ENCODE measurements at regions not wholly inside any gene's neighbourhood (a gene's known extent, or its start where the extent isn't known, plus 50 kb on each side); places are given as distances from the start of the nearest gene placed in this dataset.

DNA sequence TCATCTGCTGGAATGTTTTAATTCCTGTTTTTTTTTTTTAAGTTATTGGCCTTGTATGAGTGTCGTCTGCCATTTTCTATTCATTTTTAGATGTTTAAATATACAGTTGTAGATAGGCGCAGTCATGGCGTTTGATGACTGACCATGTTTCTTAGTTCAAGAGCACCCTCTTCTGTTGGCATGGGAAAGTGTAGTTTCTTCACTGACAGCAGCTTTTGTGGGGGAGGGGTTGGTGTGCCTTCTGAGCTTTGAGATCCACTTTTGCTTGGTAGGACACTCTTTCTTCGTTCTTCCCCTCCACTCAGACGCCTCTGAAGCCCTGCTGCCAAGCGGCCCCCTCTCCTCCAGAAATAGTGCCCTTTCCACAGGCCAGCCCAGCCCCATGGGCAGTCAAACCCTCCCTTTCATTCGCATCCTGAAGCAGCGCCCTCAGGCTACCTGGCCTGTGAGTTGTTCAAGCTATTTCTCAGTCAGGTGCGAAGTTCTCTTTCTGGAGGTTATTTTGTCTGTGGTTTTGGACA is 492.0 kb downstream of the TNS1 start:
- H2AFZ ChIP-seq (ENCODE audit: control insufficient read depth, low read depth, low read length): no peak overlapping the region
- RAD21 ChIA-PET (ENCODE audit: unreplicated experiment): interaction anchor here (0.8 to 1.6 kb wide), 3 partner anchors 11 to 812 kb away, joined by 3 read pairs; no protein-coding TSS in a partner anchor
- H3K79me2 ChIP-seq (ENCODE audit: control insufficient read depth, insufficient read depth, low read length): no peaks in the 10 kb centered on the region
- H4K20me1 ChIP-seq (ENCODE audit: control insufficient read depth, insufficient read depth): no peaks in the 10 kb centered on the region
- intact Hi-C loops (cut with micrococcal nuclease; ENCODE audit: unreplicated experiment): loop anchor here (1.0 to 5.0 kb wide), 7 partner anchors 289 to 829 kb away; no protein-coding TSS in a partner anchor
- ATAC-seq (peak; percentile 87), FAIRE-seq (peak; percentile 95), DNase-seq (ENCODE audit: low read depth, low spot score) (peak; percentile 27)
- no peaks in the 10 kb centered on the region for H3K4me1 ChIP-seq (ENCODE audit: control insufficient read depth, insufficient read depth, low read length)
- H3K9ac ChIP-seq (ENCODE audit: control insufficient read depth, insufficient read depth, low read length): no peak overlapping the region
- CTCF ChIA-PET: interaction anchor here (0.7 to 4.8 kb wide), 12 partner anchors 10 to 831 kb away, joined by 3 to 26 read pairs (median 4); no protein-coding TSS in a partner anchor
- BruUV-seq (replicated peaks): no TSS peak
- no peak overlapping the region for H3K4me3 ChIP-seq
- no peaks in the 10 kb centered on the region for H3K36me3 ChIP-seq (ENCODE audit: control insufficient read depth in 2 of 2, insufficient read depth in 2 of 2, low read length in 1 of 2)
- no peak overlapping the region for H3K27ac ChIP-seq (ENCODE audit: control insufficient read depth, insufficient read depth)
- in situ Hi-C loops (cut with MboI): loop anchor here (5.0 to 10.0 kb wide), 2 partner anchors 834 to 976 kb away; no protein-coding TSS in a partner anchor
- WGBS (ENCODE audit: insufficient coverage, insufficient replicate concordance, low lambda C conversion rate, missing lambda C conversion rate): 10% methylated on average over 9 of the region's 9 CpGs
- H3K4me2 ChIP-seq (ENCODE audit: control insufficient read depth, insufficient read depth): no peak overlapping the region
- SMC1A ChIA-PET (ENCODE audit: uncharacterized antibody, unreplicated experiment): interaction anchor here (0.6 to 2.0 kb wide), 6 partner anchors 12 to 812 kb away, joined by 3 to 9 read pairs (median 4); no protein-coding TSS in a partner anchor
- no peaks in the 10 kb centered on the region for H3K27me3 ChIP-seq (replicated peaks in 1 of 2; ENCODE audit: control insufficient read depth in 2 of 2, insufficient read depth in 2 of 2, low read length in 1 of 2)
- POLR2A ChIA-PET: no interaction called here
- no peaks in the 10 kb centered on the region for H3K9me3 ChIP-seq (replicated peaks; ENCODE audit: control insufficient read depth, insufficient read depth, low read length)
- TF ChIP-seq SREBF2 (IDR thresholded peaks at IDR 0.05; ENCODE audit: low read length) (no peak), TCF12 (IDR thresholded peaks at IDR 0.05; ENCODE audit: low read depth, low read length) (no peak), CREM (IDR thresholded peaks at IDR 0.05; ENCODE audit: low read depth) (no peak), STAT1 (conservative IDR thresholded peaks at IDR 0.05) (no peak), RELA (IDR thresholded peaks at IDR 0.05; ENCODE audit: borderline replicate concordance, partially characterized antibody) (no peak), HDAC2 (IDR thresholded peaks at IDR 0.05) (no peak), MTA2 (IDR thresholded peaks at IDR 0.05; ENCODE audit: low read depth) (no peak), MAX (IDR thresholded peaks at IDR 0.05; ENCODE audit: low read depth, low read length) (no peak), SIN3A (IDR thresholded peaks at IDR 0.05; ENCODE audit: low read depth, low read length) (no peak), DPF2 (IDR thresholded peaks at IDR 0.05) (no peak), ZNF622 (IDR thresholded peaks at IDR 0.05) (no peak), NR2C2 (IDR thresholded peaks at IDR 0.05; ENCODE audit: borderline replicate concordance, control insufficient read depth, insufficient read length, low read depth) (no peak), SUPT20H (IDR thresholded peaks at IDR 0.05; ENCODE audit: borderline replicate concordance, control insufficient read depth, low read depth, low read length) (no peak), ZBTB40 (IDR thresholded peaks at IDR 0.05; ENCODE audit: borderline replicate concordance) (no peak), NFYA (IDR thresholded peaks at IDR 0.05; ENCODE audit: borderline replicate concordance, low read depth, low read length) (no peak), ETV6 (conservative IDR thresholded peaks at IDR 0.05 in 1 of 2, IDR thresholded peaks at IDR 0.05 in 1 of 2; ENCODE audit: borderline replicate concordance in 1 of 2, low read depth in 1 of 2) (no peak), CHD2 (IDR thresholded peaks at IDR 0.05; ENCODE audit: borderline replicate concordance, low read depth, low read length) (peak; percentile 53), SRF (IDR thresholded peaks at IDR 0.05; ENCODE audit: low read depth in 2 of 2, low read length in 2 of 2) (no peak)
- TF ChIP-seq, protein P1, sequence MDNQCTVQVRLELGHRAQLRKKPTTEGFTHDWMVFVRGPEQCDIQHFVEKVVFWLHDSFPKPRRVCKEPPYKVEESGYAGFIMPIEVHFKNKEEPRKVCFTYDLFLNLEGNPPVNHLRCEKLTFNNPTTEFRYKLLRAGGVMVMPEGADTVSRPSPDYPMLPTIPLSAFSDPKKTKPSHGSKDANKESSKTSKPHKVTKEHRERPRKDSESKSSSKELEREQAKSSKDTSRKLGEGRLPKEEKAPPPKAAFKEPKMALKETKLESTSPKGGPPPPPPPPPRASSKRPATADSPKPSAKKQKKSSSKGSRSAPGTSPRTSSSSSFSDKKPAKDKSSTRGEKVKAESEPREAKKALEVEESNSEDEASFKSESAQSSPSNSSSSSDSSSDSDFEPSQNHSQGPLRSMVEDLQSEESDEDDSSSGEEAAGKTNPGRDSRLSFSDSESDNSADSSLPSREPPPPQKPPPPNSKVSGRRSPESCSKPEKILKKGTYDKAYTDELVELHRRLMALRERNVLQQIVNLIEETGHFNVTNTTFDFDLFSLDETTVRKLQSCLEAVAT (IDR thresholded peaks at IDR 0.05): no peak

Measured in GM12878 (cell line).